ENCODE measurements at regions not wholly inside any gene's neighbourhood (a gene's known extent, or its start where the extent isn't known, plus 50 kb on each side); places are given as distances from the start of the nearest gene placed in this dataset.
"Not testable (repeated sequence)": the region's sequence is repeated elsewhere in the genome, so short reads cannot be mapped to it uniquely, and the experiment has no call there.

DNA sequence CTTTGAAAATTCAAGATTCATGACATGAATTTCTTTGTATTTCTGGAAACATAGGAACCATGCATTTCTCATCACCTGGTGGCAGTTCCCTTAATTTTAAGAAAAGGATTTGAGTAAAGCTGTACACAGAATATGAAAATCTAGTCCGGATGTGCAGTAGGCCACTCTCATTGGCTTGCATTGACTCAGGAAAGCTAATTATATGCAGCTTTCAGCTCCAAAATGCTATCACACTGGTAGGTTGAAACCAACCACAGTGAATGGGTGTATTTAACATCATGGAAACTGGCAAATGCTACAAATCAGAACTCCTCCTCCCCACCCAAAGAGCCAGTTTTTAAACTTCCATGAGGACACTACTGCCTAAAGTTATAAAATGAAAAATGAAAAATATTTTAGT lies 161.6 kb upstream of the FBXL17 start:
- DNase-seq: no peak
- H3K27me3 ChIP-seq (replicated peaks; ENCODE audit: control insufficient read depth, insufficient read depth, low read length, poor library complexity, severe bottlenecking): no peaks in the 10 kb centered on the region
- no peaks in the 10 kb centered on the region for H3K36me3 ChIP-seq (ENCODE audit: control insufficient read depth, insufficient read depth, low read length)
- H3K9me3 ChIP-seq (ENCODE audit: control insufficient read depth, low read length): no peaks in the 10 kb centered on the region
- H3K27ac ChIP-seq (ENCODE audit: insufficient read depth, low read length, poor library complexity, severe bottlenecking): no peak overlapping the region
- H3K4me3 ChIP-seq (ENCODE audit: insufficient read depth, low read depth, low read length, poor library complexity, severe bottlenecking): no peak overlapping the region
- H3K4me1 ChIP-seq (ENCODE audit: control insufficient read depth, insufficient read depth, low read length, poor library complexity, severe bottlenecking): no peaks in the 10 kb centered on the region

DNA sequence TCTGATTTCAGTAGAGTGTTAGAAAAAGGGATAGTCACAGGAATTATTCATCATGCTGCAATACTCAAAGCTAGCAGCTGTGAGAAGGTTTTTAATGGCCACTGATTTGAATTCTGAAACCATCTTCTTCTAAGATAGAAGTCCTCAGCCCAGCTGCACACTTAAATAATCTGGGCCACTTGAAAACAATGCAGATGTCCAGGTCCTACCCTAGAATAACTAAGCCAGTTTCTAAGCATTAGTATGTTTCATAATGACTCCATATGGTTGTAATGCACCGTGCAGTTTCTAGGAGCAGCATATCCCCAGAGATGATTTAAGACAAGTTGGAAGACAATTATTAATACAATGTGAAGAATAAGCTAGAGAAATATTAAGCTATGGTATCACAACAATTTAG lies 159.9 kb upstream of the FBXL17 start:
- Histone ChIP-seq H3K36me3 (ENCODE audit: control insufficient read depth, insufficient read depth, low read length) (no peaks in the 10 kb centered on the region), H3K27me3 (replicated peaks; ENCODE audit: control insufficient read depth, insufficient read depth, low read length, poor library complexity, severe bottlenecking) (no peaks in the 10 kb centered on the region), H3K9me3 (ENCODE audit: control insufficient read depth, low read length) (no peaks in the 10 kb centered on the region), H3K4me1 (ENCODE audit: control insufficient read depth, insufficient read depth, low read length, poor library complexity, severe bottlenecking) (no peaks in the 10 kb centered on the region), H3K27ac (ENCODE audit: insufficient read depth, low read length, poor library complexity, severe bottlenecking) (no peak overlapping the region), H3K4me3 (ENCODE audit: insufficient read depth, low read depth, low read length, poor library complexity, severe bottlenecking) (no peak overlapping the region)
- no peak for DNase-seq

DNA sequence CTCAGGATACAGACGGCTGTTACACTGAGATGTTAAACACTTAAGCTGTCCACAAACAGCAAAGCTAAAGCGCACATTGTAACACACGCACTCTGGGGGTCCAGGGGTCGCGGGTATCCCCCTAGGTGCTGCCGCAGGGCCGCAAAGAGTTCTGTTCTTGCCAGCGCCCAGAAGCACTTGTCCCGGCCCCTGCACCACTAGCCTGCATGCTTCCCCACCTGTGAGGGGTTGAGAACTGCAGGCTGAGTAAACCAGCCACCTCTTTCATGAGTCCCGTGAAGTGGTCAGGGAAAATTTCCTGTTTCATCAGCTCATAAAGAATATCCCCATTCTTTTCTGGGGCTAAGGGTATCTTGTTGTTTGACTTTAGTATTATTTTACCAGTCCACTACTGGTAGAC lies 154.4 kb upstream of the FBXL17 start:
- H3K27me3 ChIP-seq (replicated peaks; ENCODE audit: control insufficient read depth, insufficient read depth, low read length, poor library complexity, severe bottlenecking): no peaks in the 10 kb centered on the region
- H3K36me3 ChIP-seq (ENCODE audit: control insufficient read depth, insufficient read depth, low read length): no peaks in the 10 kb centered on the region
- no peak overlapping the region for H3K4me3 ChIP-seq (ENCODE audit: insufficient read depth, low read depth, low read length, poor library complexity, severe bottlenecking)
- no peaks in the 10 kb centered on the region for H3K9me3 ChIP-seq (ENCODE audit: control insufficient read depth, low read length)
- DNase-seq: no peak
- no peaks in the 10 kb centered on the region for H3K4me1 ChIP-seq (ENCODE audit: control insufficient read depth, insufficient read depth, low read length, poor library complexity, severe bottlenecking)
- H3K27ac ChIP-seq (ENCODE audit: insufficient read depth, low read length, poor library complexity, severe bottlenecking): no peak overlapping the region

DNA sequence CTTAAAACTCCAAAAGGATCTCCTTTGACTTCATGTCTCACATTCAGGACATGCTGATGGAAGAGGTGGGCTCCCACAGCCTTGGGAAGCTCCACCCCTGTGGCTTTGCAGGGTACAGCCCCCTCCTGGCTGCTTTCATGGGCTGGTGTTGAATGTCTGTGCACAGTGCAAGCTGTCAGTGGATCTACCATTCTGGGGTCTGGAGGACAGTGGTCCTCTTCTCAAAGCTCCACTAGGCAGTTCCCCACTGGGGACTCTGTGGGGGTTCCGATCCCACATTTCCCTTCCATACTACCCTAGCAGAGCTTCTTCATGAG lies 150.2 kb upstream of the FBXL17 start:
- not testable (repeated sequence) for H3K36me3 ChIP-seq (ENCODE audit: control insufficient read depth, insufficient read depth, low read length); DNase-seq; H3K27me3 ChIP-seq (replicated peaks; ENCODE audit: control insufficient read depth, insufficient read depth, low read length, poor library complexity, severe bottlenecking); H3K9me3 ChIP-seq (ENCODE audit: control insufficient read depth, low read length); H3K4me3 ChIP-seq (ENCODE audit: insufficient read depth, low read depth, low read length, poor library complexity, severe bottlenecking); H3K27ac ChIP-seq (ENCODE audit: insufficient read depth, low read length, poor library complexity, severe bottlenecking); H3K4me1 ChIP-seq (ENCODE audit: control insufficient read depth, insufficient read depth, low read length, poor library complexity, severe bottlenecking)

DNA sequence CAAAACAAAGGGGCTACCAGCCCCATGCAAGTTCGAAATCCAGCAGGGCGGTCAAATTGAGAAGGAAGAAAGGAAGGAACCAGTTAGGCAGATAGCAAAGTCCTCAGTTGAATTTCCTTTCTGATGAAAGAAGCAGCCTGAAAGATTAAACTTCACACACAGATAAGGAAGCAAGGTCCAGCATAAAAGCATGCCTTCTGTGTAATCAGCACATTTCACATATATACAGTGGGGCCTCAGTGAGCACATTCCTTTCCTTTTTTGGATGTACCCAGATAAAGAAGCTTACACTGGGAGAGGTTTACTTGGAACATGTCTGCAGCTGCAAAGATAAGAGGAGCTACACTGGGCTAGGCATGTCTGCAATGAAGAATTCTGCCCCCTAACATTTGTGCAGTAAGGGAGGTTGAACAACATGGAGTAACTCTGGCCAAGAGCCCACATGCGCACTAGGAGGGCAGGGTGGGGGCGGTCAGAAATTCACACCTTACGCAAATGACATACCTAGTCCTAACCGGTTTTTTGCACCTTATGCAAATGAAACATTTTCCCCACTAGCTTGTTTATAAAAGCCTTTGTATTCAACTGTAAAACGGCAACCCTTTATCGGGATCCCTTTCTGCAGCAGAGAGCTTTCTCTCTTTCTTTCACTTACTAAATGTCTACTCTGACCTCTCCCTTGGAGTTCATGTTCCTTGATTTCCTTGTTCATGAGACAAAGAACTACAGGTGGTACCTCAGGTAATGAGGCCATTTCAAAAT lies 149.7 kb upstream of the FBXL17 start:
- Histone ChIP-seq H3K9me3 (ENCODE audit: control insufficient read depth, low read length) (no peaks in the 10 kb centered on the region), H3K27me3 (replicated peaks; ENCODE audit: control insufficient read depth, insufficient read depth, low read length, poor library complexity, severe bottlenecking) (no peaks in the 10 kb centered on the region), H3K4me3 (ENCODE audit: insufficient read depth, low read depth, low read length, poor library complexity, severe bottlenecking) (no peak overlapping the region), H3K4me1 (ENCODE audit: control insufficient read depth, insufficient read depth, low read length, poor library complexity, severe bottlenecking) (no peaks in the 10 kb centered on the region), H3K27ac (ENCODE audit: insufficient read depth, low read length, poor library complexity, severe bottlenecking) (no peak overlapping the region), H3K36me3 (ENCODE audit: control insufficient read depth, insufficient read depth, low read length) (no peaks in the 10 kb centered on the region)
- DNase-seq: no peak

DNA sequence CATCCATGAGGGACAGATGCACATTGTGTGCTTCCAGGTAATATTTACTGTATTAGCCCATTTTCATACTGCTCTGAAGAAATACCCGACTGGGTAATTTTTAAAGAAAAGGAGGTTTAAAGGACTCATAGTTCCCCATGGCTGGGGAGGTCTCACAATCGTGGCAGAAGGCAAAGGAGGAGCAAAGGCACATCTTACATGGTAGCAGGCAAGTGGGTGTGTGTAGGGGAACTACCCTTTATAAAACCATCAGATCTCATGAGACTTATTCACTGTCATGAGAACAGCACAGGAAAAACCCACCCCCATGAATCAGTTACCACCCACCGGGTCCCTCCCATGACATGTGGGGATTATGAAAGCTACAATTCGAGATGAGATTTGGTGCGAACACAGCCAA lies 148.8 kb upstream of the FBXL17 start:
- Histone ChIP-seq H3K36me3 (ENCODE audit: control insufficient read depth, insufficient read depth, low read length) (no peaks in the 10 kb centered on the region), H3K9me3 (ENCODE audit: control insufficient read depth, low read length) (no peaks in the 10 kb centered on the region), H3K27me3 (replicated peaks; ENCODE audit: control insufficient read depth, insufficient read depth, low read length, poor library complexity, severe bottlenecking) (no peaks in the 10 kb centered on the region), H3K27ac (ENCODE audit: insufficient read depth, low read length, poor library complexity, severe bottlenecking) (no peak overlapping the region), H3K4me1 (ENCODE audit: control insufficient read depth, insufficient read depth, low read length, poor library complexity, severe bottlenecking) (no peaks in the 10 kb centered on the region), H3K4me3 (ENCODE audit: insufficient read depth, low read depth, low read length, poor library complexity, severe bottlenecking) (no peak overlapping the region)
- DNase-seq: no peak

DNA sequence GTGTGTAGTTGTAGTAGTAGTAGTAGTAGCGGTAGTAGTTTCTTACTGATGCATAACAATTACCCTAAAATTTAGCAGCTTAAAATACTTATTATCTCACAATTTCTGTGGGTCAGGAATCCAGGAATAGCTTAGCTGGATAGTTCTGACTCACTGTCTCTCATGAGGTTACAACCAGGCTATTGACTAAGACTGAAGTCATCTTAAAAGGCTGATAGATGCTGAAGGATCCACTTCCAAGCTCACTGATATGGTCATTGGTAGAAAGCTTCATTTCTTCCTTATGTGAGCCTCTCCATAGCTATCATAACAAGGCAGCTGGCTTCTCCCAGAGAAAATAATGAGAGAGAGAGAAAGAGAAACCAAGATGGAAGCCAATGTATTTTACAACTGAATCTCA lies 147.5 kb upstream of the FBXL17 start:
- H3K27ac ChIP-seq (ENCODE audit: insufficient read depth, low read length, poor library complexity, severe bottlenecking): no peak overlapping the region
- H3K27me3 ChIP-seq (replicated peaks; ENCODE audit: control insufficient read depth, insufficient read depth, low read length, poor library complexity, severe bottlenecking): no peaks in the 10 kb centered on the region
- H3K9me3 ChIP-seq (ENCODE audit: control insufficient read depth, low read length): no peaks in the 10 kb centered on the region
- H3K4me1 ChIP-seq (ENCODE audit: control insufficient read depth, insufficient read depth, low read length, poor library complexity, severe bottlenecking): no peaks in the 10 kb centered on the region
- DNase-seq: no peak
- no peak overlapping the region for H3K4me3 ChIP-seq (ENCODE audit: insufficient read depth, low read depth, low read length, poor library complexity, severe bottlenecking)
- H3K36me3 ChIP-seq (ENCODE audit: control insufficient read depth, insufficient read depth, low read length): no peaks in the 10 kb centered on the region

DNA sequence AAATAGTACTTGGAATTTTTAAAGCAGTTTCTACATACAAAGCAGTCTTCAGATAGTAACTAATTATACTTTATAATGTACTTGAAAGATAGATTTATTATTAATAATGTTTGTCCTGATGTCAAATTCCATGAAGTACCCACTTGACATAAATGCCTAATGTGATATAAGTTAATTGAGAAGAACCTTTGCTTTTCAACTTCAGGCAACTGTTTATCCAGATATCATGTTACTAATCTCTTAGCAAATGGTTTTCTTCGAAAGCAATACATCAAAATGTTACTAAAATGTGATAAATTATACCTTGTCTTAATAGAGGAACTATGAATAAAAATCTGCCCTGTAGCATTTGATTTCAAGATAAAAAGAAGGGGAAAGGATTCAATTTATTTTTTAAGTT lies 146.8 kb upstream of the FBXL17 start:
- no peaks in the 10 kb centered on the region for H3K9me3 ChIP-seq (ENCODE audit: control insufficient read depth, low read length)
- H3K4me3 ChIP-seq (ENCODE audit: insufficient read depth, low read depth, low read length, poor library complexity, severe bottlenecking): no peak overlapping the region
- no peaks in the 10 kb centered on the region for H3K36me3 ChIP-seq (ENCODE audit: control insufficient read depth, insufficient read depth, low read length)
- H3K27me3 ChIP-seq (replicated peaks; ENCODE audit: control insufficient read depth, insufficient read depth, low read length, poor library complexity, severe bottlenecking): no peaks in the 10 kb centered on the region
- H3K27ac ChIP-seq (ENCODE audit: insufficient read depth, low read length, poor library complexity, severe bottlenecking): no peak overlapping the region
- DNase-seq: no peak
- H3K4me1 ChIP-seq (ENCODE audit: control insufficient read depth, insufficient read depth, low read length, poor library complexity, severe bottlenecking): no peaks in the 10 kb centered on the region

DNA sequence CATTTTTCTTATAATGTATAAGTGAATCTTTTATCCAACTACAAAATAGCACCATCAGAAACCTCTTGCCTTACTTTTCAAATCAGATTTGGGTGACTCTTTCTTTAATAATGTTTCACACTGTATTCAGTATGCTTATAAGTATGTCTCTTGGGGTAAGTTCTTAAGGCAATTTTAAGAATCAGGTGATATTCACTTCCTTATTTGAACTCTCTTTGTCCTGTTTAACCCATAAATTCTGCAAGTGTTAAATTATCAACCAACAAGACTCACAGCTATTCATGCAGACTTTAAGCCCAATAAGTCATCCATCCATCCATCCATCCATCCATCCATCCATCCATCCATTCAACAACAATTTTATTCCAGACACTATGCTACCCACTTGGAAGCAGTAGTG lies 142.7 kb upstream of the FBXL17 start:
- no peaks in the 10 kb centered on the region for H3K27me3 ChIP-seq (replicated peaks; ENCODE audit: control insufficient read depth, insufficient read depth, low read length, poor library complexity, severe bottlenecking)
- H3K27ac ChIP-seq (ENCODE audit: insufficient read depth, low read length, poor library complexity, severe bottlenecking): no peak overlapping the region
- no peaks in the 10 kb centered on the region for H3K9me3 ChIP-seq (ENCODE audit: control insufficient read depth, low read length)
- H3K4me1 ChIP-seq (ENCODE audit: control insufficient read depth, insufficient read depth, low read length, poor library complexity, severe bottlenecking): no peaks in the 10 kb centered on the region
- H3K36me3 ChIP-seq (ENCODE audit: control insufficient read depth, insufficient read depth, low read length): no peaks in the 10 kb centered on the region
- no peak for DNase-seq
- no peak overlapping the region for H3K4me3 ChIP-seq (ENCODE audit: insufficient read depth, low read depth, low read length, poor library complexity, severe bottlenecking)

DNA sequence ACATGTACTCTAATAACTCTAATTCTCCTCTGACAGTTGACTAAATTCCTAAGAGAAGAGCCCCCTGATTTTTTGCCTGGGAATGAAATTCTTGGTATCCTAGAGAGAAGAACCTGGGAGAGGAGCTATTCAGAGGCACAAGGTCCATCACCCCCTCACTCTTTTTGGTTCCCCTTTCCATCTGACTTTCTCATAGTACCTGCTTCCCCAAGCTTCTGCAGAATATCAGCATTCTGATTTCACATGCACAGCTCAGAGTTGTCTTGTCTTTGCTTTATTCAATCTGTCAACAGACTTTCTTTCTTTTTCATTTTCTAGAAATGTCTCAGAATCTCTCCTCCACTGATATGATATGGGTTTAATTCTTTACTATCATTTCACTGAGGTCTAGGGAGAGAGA lies 141.5 kb upstream of the FBXL17 start:
- no peak overlapping the region for H3K4me3 ChIP-seq (ENCODE audit: insufficient read depth, low read depth, low read length, poor library complexity, severe bottlenecking)
- H3K36me3 ChIP-seq (ENCODE audit: control insufficient read depth, insufficient read depth, low read length): no peaks in the 10 kb centered on the region
- no peaks in the 10 kb centered on the region for H3K9me3 ChIP-seq (ENCODE audit: control insufficient read depth, low read length)
- no peaks in the 10 kb centered on the region for H3K27me3 ChIP-seq (replicated peaks; ENCODE audit: control insufficient read depth, insufficient read depth, low read length, poor library complexity, severe bottlenecking)
- H3K27ac ChIP-seq (ENCODE audit: insufficient read depth, low read length, poor library complexity, severe bottlenecking): no peak overlapping the region
- DNase-seq: no peak
- H3K4me1 ChIP-seq (ENCODE audit: control insufficient read depth, insufficient read depth, low read length, poor library complexity, severe bottlenecking): no peaks in the 10 kb centered on the region

Data from effector memory CD4-positive, alpha-beta T cell (primary cell).